Natural killer cell (primary cell): ENCODE measurements at regions not wholly inside any gene's neighbourhood (a gene's known extent, or its start where the extent isn't known, plus 50 kb on each side); places are given as distances from the start of the nearest gene placed in this dataset.

Source experiments
- ATAC-seq, 3 donors: fragments of 150-1000 bp in 2 of 3; fragments of 200-7000 bp in 1 of 3; cut with Tn5 transposase; 1 replicate in 1 of 3; 2 replicates in 2 of 3; pipeline ENCODE4 v1.10.0; 2021; ENCODE audit warnings: mild to moderate bottlenecking in 2 of 3, moderate library complexity in 2 of 3
- DNase-seq, 2 donors: peaks; one replicate each; pipeline versions ENCODE4 v3.0.0 to v3.0.0-alpha.2; 2013 to 2021; ENCODE audit warnings: mixed read lengths in 1 of 2
- H3K27ac ChIP-seq: one replicate; pipeline ENCODE4 v1.5.1; 2013; ENCODE audit warnings: mild to moderate bottlenecking, low read length
- H3K27me3 ChIP-seq: one replicate; pipeline ENCODE4 v1.6.1; 2013; ENCODE audit warnings: low read length; ENCODE audit not compliant: control insufficient read depth, insufficient read depth
- H3K36me3 ChIP-seq: one replicate; pipeline ENCODE4 v1.6.1; 2013; ENCODE audit warnings: low read length; ENCODE audit not compliant: control insufficient read depth, insufficient read depth
- H3K4me1 ChIP-seq: one replicate; pipeline ENCODE4 v1.6.1; 2013; ENCODE audit warnings: low read length; ENCODE audit not compliant: control insufficient read depth, insufficient read depth
- H3K4me3 ChIP-seq: one replicate; pipeline ENCODE4 v1.5.1; 2013; ENCODE audit warnings: low read length
- H3K9me3 ChIP-seq: one replicate; pipeline ENCODE4 v1.6.1; 2013; ENCODE audit warnings: low read length; ENCODE audit not compliant: control insufficient read depth, insufficient read depth
- H3K27ac Mint-ChIP-seq, 2 donors: one replicate each; pipeline ENCODE4 v1.8.0; 2022; ENCODE audit warnings: mild to moderate bottlenecking in 2 of 2, mixed read lengths in 2 of 2, moderate library complexity in 1 of 2
- H3K27me3 Mint-ChIP-seq, 2 donors: one replicate each; pipeline ENCODE4 v1.8.0; 2022; ENCODE audit warnings: low read depth in 2 of 2, mixed read lengths in 2 of 2
- H3K36me3 Mint-ChIP-seq: one replicate; pipeline ENCODE4 v1.8.0; 2022; ENCODE audit warnings: mixed read lengths
- H3K4me1 Mint-ChIP-seq, 2 donors: one replicate each; pipeline ENCODE4 v1.8.0; 2022; ENCODE audit warnings: mixed read lengths in 2 of 2
- H3K4me3 Mint-ChIP-seq: one replicate; pipeline ENCODE4 v1.8.0; 2022; ENCODE audit warnings: mild to moderate bottlenecking, moderate library complexity, mixed read lengths
- H3K9me3 Mint-ChIP-seq, 2 donors: one replicate each; pipeline ENCODE4 v1.8.0; 2022; ENCODE audit warnings: mixed read lengths in 2 of 2
- WGBS: methylation state at CpG from one replicate; pipeline ENCODE4 v1.1.7; 2013; ENCODE audit warnings: missing lambda C conversion rate; ENCODE audit not compliant: insufficient coverage; 5-methylcytosine and 5-hydroxymethylcytosine counted together
- intact Hi-C: fragments of 100-400 bp; cut with micrococcal nuclease; formaldehyde crosslinking; loops from one replicate; pipeline ENCODE4 v1.14.2; 2022
- TF ChIP-seq, protein P1 (sequence below): fragments of 200-600 bp; IDR thresholded peaks from one replicate; pipeline ENCODE4 v1.8.0; 2022; ENCODE audit warnings: antibody characterized with exemption

DNA sequence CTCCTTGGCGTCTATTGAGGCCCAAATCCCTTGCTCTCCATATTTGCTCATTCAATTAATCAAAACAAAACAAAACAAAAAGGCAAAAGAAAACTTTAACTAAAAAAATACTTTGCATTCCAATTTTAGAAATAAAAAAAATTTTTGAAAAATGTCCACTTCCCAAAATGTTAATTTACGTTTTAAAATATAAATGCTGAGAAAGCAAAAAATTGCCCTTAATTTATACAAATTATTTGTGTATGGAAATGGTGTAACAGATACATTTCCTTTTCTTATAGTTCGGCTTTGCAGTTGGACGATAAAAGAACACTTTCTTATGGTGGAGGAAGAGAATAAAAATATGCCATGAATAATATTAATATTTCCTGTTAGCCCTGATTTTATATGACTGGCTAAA is 652.8 kb upstream of the PFKP start:
- DNase-seq, result no peak
- WGBS, result 94% methylated on average over 1 of the region's 4 CpGs
- H3K27me3 Mint-ChIP-seq, result no peaks in the 10 kb centered on the region

GRCh38 chr10:2414039-2414438 is 653.3 kb upstream of the PFKP start:
- no peak overlapping the region for H3K4me3 Mint-ChIP-seq
- Histone ChIP-seq H3K4me3 (no peak overlapping the region), H3K9me3 (no peaks in the 10 kb centered on the region), H3K36me3 (no peaks in the 10 kb centered on the region), H3K4me1 (no peaks in the 10 kb centered on the region), H3K27ac (no peak overlapping the region), H3K27me3 (no peaks in the 10 kb centered on the region)
- TF ChIP-seq, protein P1, sequence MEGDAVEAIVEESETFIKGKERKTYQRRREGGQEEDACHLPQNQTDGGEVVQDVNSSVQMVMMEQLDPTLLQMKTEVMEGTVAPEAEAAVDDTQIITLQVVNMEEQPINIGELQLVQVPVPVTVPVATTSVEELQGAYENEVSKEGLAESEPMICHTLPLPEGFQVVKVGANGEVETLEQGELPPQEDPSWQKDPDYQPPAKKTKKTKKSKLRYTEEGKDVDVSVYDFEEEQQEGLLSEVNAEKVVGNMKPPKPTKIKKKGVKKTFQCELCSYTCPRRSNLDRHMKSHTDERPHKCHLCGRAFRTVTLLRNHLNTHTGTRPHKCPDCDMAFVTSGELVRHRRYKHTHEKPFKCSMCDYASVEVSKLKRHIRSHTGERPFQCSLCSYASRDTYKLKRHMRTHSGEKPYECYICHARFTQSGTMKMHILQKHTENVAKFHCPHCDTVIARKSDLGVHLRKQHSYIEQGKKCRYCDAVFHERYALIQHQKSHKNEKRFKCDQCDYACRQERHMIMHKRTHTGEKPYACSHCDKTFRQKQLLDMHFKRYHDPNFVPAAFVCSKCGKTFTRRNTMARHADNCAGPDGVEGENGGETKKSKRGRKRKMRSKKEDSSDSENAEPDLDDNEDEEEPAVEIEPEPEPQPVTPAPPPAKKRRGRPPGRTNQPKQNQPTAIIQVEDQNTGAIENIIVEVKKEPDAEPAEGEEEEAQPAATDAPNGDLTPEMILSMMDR, result no peak
- H3K27ac Mint-ChIP-seq, result no peak overlapping the region
- no peaks in the 10 kb centered on the region for H3K36me3 Mint-ChIP-seq
- peaks cover 6 to 9% of the 10 kb centered on the region in 2 donors for H3K9me3 Mint-ChIP-seq
- intact Hi-C loops, result no loop called here
- no peaks in the 10 kb centered on the region for H3K27me3 Mint-ChIP-seq
- ATAC-seq, result no peak
- 93% methylated on average over 8 of the region's 8 CpGs for WGBS
- H3K4me1 Mint-ChIP-seq, result no peaks in the 10 kb centered on the region
- no peak for DNase-seq

More for the DNA sequence above, 652.8 kb upstream of the PFKP start:
- H3K4me1 ChIP-seq, result no peaks in the 10 kb centered on the region
- Mint-ChIP-seq H3K9me3 (peaks cover 6 to 9% of the 10 kb centered on the region in 2 donors), H3K4me3 (no peak overlapping the region), H3K36me3 (no peaks in the 10 kb centered on the region), H3K4me1 (no peaks in the 10 kb centered on the region), H3K27ac (no peak overlapping the region)
- no peaks in the 10 kb centered on the region for H3K27me3 ChIP-seq
- H3K27ac ChIP-seq, result no peak overlapping the region
- ATAC-seq, result no peak
- no peak overlapping the region for H3K4me3 ChIP-seq
- intact Hi-C loops, result no loop called here
- H3K36me3 ChIP-seq, result no peaks in the 10 kb centered on the region
- H3K9me3 ChIP-seq, result no peaks in the 10 kb centered on the region
- TF ChIP-seq, protein P1, result no peak

- no peak for ATAC-seq
- WGBS, result 84% methylated on average over 4 of the region's 4 CpGs
Measured at GRCh38 chr10:2410049-2410448, 657.3 kb upstream of the PFKP start.

GRCh38 chr10:2401459-2401858 is 664.1 kb upstream of the ADARB2 start:
- ATAC-seq (no peak), DNase-seq (no peak)
- H3K27ac ChIP-seq, result no peak overlapping the region
- H3K4me1 ChIP-seq, result no peaks in the 10 kb centered on the region
- WGBS, result 78% methylated on average over 6 of the region's 7 CpGs
- H3K27me3 ChIP-seq, result no peaks in the 10 kb centered on the region
- Mint-ChIP-seq H3K4me3 (no peak overlapping the region), H3K9me3 (peaks cover 4 to 5% of the 10 kb centered on the region in 2 donors), H3K27ac (no peak overlapping the region), H3K4me1 (no peaks in the 10 kb centered on the region), H3K36me3 (no peaks in the 10 kb centered on the region), H3K27me3 (no peaks in the 10 kb centered on the region)
- TF ChIP-seq, protein P1, result no peak
- intact Hi-C loops, result no loop called here
- no peak overlapping the region for H3K4me3 ChIP-seq
- no peaks in the 10 kb centered on the region for H3K9me3 ChIP-seq
- no peaks in the 10 kb centered on the region for H3K36me3 ChIP-seq

More at GRCh38 chr10:2410049-2410448, 657.3 kb upstream of the PFKP start:
- TF ChIP-seq, protein P1, result no peak
- Mint-ChIP-seq H3K4me3 (no peak overlapping the region), H3K9me3 (peaks cover 4 to 9% of the 10 kb centered on the region in 2 donors), H3K27ac (no peak overlapping the region), H3K27me3 (no peaks in the 10 kb centered on the region), H3K36me3 (no peaks in the 10 kb centered on the region), H3K4me1 (no peaks in the 10 kb centered on the region)
- no peaks in the 10 kb centered on the region for H3K36me3 ChIP-seq
- H3K4me3 ChIP-seq, result no peak overlapping the region
- intact Hi-C loops, result no loop called here
- DNase-seq, result no peak
- H3K9me3 ChIP-seq, result no peaks in the 10 kb centered on the region
- no peaks in the 10 kb centered on the region for H3K27me3 ChIP-seq
- no peak overlapping the region for H3K27ac ChIP-seq
- H3K4me1 ChIP-seq, result no peaks in the 10 kb centered on the region
